ENCODE measurements at regions not wholly inside any gene's neighbourhood (a gene's known extent, or its start where the extent isn't known, plus 50 kb on each side); places are given as distances from the start of the nearest gene placed in this dataset.
"Not testable (repeated sequence)": the region's sequence is repeated elsewhere in the genome, so short reads cannot be mapped to it uniquely, and the experiment has no call there.

- DNase-seq (ENCODE audit: low read depth in 2 of 2): no peak
Observed at GRCh38 chr3:70738291-70738681, 425.8 kb upstream of the MDFIC2 start.

GRCh38 chr3:70737666-70738290 is 425.3 kb upstream of the MDFIC2 start:
- DNase-seq (ENCODE audit: low read depth in 2 of 2): no peak

GRCh38 chr3:70736009-70736408 is 423.6 kb upstream of the MDFIC2 start:
- no peak for DNase-seq (ENCODE audit: low read depth in 2 of 2)

- no peak for DNase-seq (ENCODE audit: low read depth in 2 of 2)
Observed at GRCh38 chr3:70734756-70735155, 422.3 kb upstream of the MDFIC2 start.

- no peak for DNase-seq (ENCODE audit: low read depth in 2 of 2)
Observed at GRCh38 chr3:70731046-70731445, 418.6 kb upstream of the MDFIC2 start.

GRCh38 chr3:70729845-70730244 is 417.4 kb upstream of the MDFIC2 start:
- no peak for DNase-seq (ENCODE audit: low read depth in 2 of 2)

- no peak for DNase-seq (ENCODE audit: low read depth in 2 of 2)
Observed at GRCh38 chr3:70728311-70728710, 415.9 kb upstream of the MDFIC2 start.

GRCh38 chr3:70726961-70727360 is 414.5 kb upstream of the MDFIC2 start:
- DNase-seq (ENCODE audit: low read depth in 2 of 2): no peak

GRCh38 chr3:70726096-70726938 is 413.9 kb upstream of the MDFIC2 start:
- no peak for DNase-seq (ENCODE audit: low read depth in 2 of 2)

- no peak for DNase-seq (ENCODE audit: low read depth in 2 of 2)
Observed at GRCh38 chr3:70722018-70722417, 409.6 kb upstream of the MDFIC2 start.

GRCh38 chr3:70716832-70717231 is 404.4 kb upstream of the MDFIC2 start:
- DNase-seq (ENCODE audit: low read depth in 2 of 2): no peak

- DNase-seq (ENCODE audit: low read depth in 2 of 2): no peak
Observed at GRCh38 chr3:70712449-70713082, 400.1 kb upstream of the MDFIC2 start.

- DNase-seq (ENCODE audit: low read depth in 2 of 2): no peak
Observed at GRCh38 chr3:70703305-70704102, 391.1 kb upstream of the MDFIC2 start.

GRCh38 chr3:70702132-70702531 is 389.7 kb upstream of the MDFIC2 start:
- no peak for DNase-seq (ENCODE audit: low read depth in 2 of 2)

- no peak for DNase-seq (ENCODE audit: low read depth in 2 of 2)
Observed at GRCh38 chr3:70684701-70685100, 372.3 kb upstream of the MDFIC2 start.

- DNase-seq (ENCODE audit: low read depth in 2 of 2): not testable (repeated sequence)
Observed at GRCh38 chr3:70675810-70676209, 363.4 kb upstream of the MDFIC2 start.

GRCh38 chr3:70658513-70659310 is 346.3 kb upstream of the MDFIC2 start:
- DNase-seq (ENCODE audit: low read depth in 2 of 2): no peak

GRCh38 chr3:70657454-70657853 is 345.0 kb upstream of the MDFIC2 start:
- no peak for DNase-seq (ENCODE audit: low read depth in 2 of 2)

GRCh38 chr3:70647823-70648222 is 335.4 kb upstream of the MDFIC2 start:
- DNase-seq (ENCODE audit: low read depth in 2 of 2): no peak

- DNase-seq (ENCODE audit: low read depth in 2 of 2): no peak
Observed at GRCh38 chr3:70647094-70647493, 334.7 kb upstream of the MDFIC2 start.

- no peak for DNase-seq (ENCODE audit: low read depth in 2 of 2)
Observed at GRCh38 chr3:70646635-70647034, 334.2 kb upstream of the MDFIC2 start.

Measured in activated CD8-positive, alpha-beta memory T cell treated with anti-CD3 and anti-CD28 coated beads for 4 hours (primary cell).